Stimulated activated CD4-positive, alpha-beta T cell treated with anti-CD3 and anti-CD28 coated beads, TNF-alpha, amount 100 ng/mL, for 24 hours (primary cell): ENCODE measurements at regions not wholly inside any gene's neighbourhood (a gene's known extent, or its start where the extent isn't known, plus 50 kb on each side); places are given as distances from the start of the nearest gene placed in this dataset.
"Not testable (repeated sequence)": the region's sequence is repeated elsewhere in the genome, so short reads cannot be mapped to it uniquely, and the experiment has no call there.

ENCODE experiments used
- DNase-seq, 3 experiments: peaks; one replicate each; pipeline ENCODE4 v3.0.0-alpha.2; 2020; ENCODE audit warnings: low read depth in 3 of 3

DNA sequence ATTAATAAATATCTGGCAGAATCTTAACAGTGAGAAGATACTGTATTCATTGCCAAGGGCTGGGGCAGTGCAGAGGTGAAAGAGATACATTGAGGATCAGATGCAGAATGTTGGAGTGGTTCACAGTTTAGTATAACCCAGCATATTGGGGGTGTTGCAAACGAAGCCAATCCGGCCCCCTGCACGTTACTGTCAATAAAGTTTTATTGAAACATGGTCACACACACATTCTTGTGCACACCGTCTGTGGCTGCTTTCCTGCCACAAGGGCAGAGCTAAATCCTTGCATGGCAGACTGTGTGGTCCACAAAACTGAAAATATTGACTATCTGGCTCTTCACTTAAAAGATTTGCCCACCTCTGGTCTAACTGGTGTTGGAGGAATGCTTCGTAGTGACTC is 119.7 kb downstream of the SHOX start:
- DNase-seq = no peak

- DNase-seq = no peak
Measured at GRCh38 chrX:747176-747575, 116.6 kb downstream of the SHOX start.

GRCh38 chrX:739611-740010 is 109.0 kb downstream of the SHOX start:
- no peak for DNase-seq

GRCh38 chrX:737021-737420 is 106.4 kb downstream of the SHOX start:
- DNase-seq = not testable (repeated sequence)

- DNase-seq = no peak
Measured at GRCh38 chrX:734362-734761, 103.8 kb downstream of the SHOX start.

DNA sequence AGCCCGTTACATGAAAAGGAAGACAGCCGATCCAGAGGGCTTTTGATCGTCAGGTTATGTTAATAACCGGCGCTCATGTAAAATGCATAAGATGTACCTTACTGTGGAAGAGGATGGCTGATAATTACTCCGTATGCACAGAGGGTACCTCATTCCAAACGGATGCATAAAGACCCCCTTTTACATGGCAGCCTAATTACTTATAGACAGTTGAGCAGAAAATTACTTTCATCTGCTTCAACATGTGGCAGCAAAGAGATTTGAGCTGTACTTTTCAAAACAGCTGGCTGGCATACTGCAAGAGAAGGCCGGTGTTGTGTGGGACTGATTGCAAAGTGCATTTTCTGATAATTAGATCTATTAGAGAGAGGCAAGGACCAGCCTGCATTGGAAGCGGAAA is 103.4 kb downstream of the SHOX start:
- DNase-seq = no peak

- no peak for DNase-seq
Measured at GRCh38 chrX:729583-730409, 99.2 kb downstream of the SHOX start.

- DNase-seq = not testable (repeated sequence)
Measured at GRCh38 chrX:729101-729500, 98.5 kb downstream of the SHOX start.

DNA sequence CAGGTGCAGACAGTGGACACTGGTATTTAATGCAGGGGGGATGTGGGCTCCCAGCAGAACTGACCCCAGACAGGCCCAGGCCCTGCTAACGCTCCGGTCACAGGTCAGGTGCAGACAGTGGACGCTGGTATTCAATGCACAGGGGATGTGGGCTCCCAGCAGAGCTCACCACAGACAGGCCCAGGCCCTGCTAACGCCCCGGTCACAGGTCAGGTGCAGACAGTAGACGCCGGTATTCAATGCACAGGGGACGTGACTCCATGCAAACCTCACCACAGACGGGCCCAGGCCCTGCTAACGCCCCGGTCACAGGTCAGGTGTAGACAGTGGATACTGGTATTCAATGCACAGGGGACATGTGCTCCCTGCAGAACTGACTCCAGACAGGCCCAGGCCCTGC is 98.0 kb downstream of the SHOX start:
- not testable (repeated sequence) for DNase-seq

DNA sequence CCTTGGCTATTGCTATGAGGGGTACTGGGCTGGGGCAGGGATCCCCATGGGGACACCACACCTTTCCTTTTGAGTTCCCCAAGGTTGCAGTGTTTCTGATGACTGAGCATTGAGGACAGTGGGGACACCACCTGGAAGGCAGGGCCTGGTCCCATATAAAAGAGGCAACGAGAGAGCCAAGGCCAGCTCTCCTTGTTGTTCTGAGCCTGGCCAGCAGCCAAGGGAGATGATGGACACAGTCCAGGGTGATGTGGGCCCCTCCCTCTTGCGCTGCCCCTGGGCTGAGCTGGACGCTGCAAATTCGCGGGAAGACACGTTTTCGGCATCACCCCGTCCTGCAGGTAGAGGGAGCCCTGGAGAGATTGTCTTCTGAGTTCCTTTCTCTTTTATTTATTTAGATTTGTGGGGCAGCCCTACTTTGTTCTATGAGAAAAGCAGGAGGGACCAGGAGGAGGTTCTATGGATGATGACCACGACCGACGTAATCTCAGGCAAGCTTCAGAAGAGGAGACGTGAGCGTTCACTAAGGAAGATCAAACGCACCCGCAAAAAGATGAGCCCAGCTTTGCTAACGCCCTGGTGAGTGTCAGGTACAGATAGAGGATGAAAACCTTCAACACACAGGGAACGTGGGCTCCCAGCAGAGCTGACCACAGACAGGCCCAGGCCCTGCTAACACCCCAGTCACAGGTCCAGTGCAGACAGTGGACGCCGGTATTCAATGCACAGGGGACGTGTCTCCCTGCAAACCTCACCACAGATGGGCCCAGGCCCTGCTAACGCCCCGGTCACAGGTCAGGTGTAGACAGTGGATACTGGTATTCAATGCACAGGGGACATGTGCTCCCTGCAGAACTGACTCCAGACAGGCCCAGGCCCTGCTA is 97.4 kb downstream of the SHOX start:
- DNase-seq = no peak

- DNase-seq = no peak
Measured at GRCh38 chrX:725971-726370, 95.4 kb downstream of the SHOX start.

- no peak for DNase-seq
Measured at GRCh38 chrX:724256-724655, 93.7 kb downstream of the SHOX start.

- no peak for DNase-seq
Measured at GRCh38 chrX:723781-724180, 93.2 kb downstream of the SHOX start.

DNA sequence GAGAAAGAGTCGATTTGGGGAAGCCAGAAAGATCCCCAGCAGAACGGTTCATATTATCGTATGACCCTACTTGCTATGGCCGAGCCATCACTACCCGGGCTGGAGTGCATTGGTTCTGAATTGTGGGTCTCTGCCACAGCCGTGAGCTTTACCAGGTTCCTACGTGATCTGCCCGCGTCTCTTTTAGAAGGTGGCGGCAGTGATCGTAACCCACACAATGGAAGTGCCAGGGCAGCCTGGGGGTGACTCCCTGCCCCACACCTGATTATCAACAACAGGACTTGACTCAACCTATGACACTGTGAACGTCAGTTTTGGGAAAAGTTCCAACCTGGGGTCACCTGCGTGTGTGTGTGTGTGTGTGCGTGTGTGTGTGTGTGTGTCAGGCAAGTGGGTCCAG is 90.8 kb downstream of the SHOX start:
- DNase-seq = no peak

DNA sequence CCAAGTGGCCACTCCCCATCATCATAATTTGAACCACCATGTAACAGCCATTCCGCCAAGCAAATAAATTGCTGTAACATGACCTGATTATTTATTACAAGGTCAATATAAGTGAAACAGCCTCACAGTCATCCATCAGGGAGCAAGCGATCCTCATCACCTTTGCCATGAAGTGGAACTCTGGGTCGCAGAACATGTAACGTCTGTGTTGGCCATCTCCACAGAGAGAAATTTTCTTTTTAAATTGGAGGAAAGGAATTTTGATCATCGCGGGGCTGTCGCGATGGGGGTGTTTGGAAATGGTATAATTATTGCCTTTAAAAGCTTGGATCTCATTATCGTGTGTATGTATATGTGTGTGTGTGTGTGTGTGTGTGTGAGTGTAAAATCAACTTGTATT is 90.2 kb downstream of the SHOX start:
- no peak for DNase-seq

GRCh38 chrX:720250-720649 is 89.7 kb downstream of the SHOX start:
- DNase-seq = no peak

DNA sequence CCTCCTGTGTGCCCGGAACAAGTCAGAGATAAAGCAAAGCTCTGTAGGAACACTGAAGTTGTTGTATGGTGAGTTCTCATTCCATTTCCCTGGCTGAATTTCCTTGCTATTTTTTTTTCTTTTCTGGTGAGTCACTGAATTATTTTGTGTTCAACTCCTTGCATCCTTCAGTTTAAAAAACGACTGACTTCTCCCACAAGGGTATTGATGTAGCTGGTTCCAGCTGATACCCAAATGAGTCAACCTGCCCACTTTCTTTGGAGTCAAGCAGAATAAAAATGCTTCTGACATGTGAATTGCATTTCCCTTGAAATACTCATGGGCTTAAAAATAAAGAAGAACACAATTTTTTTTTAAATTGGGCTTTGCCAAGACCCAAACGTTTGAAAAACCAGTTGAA is 85.5 kb downstream of the SHOX start:
- DNase-seq = no peak

- DNase-seq = no peak
Measured at GRCh38 chrX:714131-714530, 83.5 kb downstream of the SHOX start.
